ENCODE measurements at regions not wholly inside any gene's neighbourhood (a gene's known extent, or its start where the extent isn't known, plus 50 kb on each side); places are given as distances from the start of the nearest gene placed in this dataset.

DNA sequence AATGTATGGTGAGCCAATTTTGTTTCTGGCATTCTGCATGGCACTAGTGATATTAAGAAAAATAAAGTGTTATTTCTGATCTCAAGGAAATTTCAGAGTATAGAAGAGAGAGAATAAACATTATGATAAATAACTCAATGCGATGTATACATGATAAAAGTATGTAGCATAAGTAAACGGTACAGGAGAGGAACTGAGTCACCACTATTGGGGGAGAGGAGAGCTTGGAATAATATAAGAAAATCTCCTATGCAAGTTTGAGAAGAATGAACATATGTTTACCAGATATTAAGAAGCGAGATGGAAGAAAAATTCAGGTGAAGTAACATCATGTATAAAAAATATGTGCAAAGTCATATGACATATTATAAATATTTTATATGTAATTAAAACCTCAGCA, 1230.3 kb upstream of the CITED2 start:
- no peak for DNase-seq (ENCODE audit: low read depth)
- no peak for TF ChIP-seq CTCF (IDR thresholded peaks at IDR 0.05; ENCODE audit: control insufficient read depth, extremely low read depth, insufficient read depth)

DNA sequence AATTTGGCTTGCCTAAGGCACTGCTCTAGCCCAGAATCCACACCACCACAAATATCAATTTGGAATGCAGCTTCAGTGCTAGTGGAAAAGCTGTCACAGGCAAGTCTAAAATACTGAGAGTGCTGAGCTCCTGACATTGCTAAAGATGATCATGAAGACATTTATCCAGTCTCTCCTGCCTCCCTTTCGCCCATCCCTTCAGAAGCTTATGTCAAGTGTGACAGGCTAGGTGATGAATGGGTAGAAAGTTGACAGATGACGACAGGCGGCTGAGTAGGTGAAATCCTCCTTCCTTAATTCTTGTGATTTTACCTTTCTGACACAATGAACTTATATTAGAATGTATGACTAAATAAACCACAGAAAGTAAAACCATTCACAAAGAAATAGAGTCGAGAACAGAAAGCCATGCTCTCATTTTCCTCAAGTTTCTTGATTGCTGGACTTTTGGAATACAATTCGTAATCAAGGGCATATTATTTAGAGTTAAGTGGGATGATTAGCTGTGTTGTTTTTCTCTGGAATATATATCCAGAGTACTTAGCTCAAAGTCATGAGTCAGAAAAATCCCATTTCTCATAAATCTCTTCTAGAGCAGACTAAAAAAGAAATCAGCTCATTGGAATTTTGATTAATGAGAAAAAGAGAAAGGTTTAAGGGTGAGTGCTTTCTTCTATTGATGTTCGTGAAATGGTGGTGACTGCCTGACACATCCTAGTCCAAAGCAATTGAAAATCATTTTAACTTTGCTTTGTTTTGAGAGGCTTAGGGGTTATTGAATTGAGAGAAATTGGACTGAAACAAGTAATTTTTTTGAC, 1228.2 kb upstream of the CITED2 start:
- TF ChIP-seq CTCF (IDR thresholded peaks at IDR 0.05; ENCODE audit: control insufficient read depth, extremely low read depth, insufficient read depth), result no peak
- DNase-seq (ENCODE audit: low read depth), result no peak
- H3K4me3 ChIP-seq (ENCODE audit: low read depth, low read length), result no peak overlapping the region

More for the DNA sequence above, 1230.3 kb upstream of the CITED2 start:
- no peak overlapping the region for H3K4me3 ChIP-seq (ENCODE audit: low read depth, low read length)

DNA sequence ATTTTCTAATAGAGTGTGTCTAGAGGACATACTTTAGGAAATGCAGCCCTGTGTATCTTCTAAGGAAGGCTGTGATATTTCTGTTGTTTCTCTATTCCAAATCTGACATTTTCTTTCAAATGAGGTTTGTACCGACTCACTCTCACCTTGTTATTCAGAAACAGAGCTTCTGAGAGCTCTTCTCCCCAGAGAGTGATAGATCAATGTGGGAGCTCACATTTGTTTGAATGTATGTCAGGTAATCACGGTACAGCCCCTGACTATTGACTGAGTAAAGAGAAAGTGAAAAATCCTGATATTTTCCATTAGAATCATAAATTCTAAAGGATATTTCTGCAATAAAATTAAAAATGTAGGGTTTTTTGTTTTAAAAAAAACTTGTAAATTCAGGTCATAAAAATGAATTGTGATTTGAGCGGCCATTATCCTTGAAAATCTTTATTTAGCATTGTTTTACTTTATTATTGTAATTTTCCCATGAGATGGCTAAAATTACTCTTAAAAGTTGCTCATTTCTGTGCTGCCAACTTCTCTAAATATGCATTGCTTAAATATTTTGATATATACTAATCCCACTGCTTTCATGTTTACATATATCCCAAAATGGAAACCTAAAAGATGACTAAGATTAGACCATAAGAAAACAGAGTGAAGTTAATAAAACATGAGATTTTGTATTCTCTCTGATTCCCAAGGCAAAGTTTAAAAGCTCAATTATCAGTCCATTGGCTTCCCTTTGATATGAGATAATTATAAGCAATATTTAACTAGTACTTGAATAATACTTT, 1226.8 kb upstream of the CITED2 start:
- no peak for DNase-seq (ENCODE audit: low read depth)
- no peak overlapping the region for H3K4me3 ChIP-seq (ENCODE audit: low read depth, low read length)
- no peak for TF ChIP-seq CTCF (IDR thresholded peaks at IDR 0.05; ENCODE audit: control insufficient read depth, extremely low read depth, insufficient read depth)

GRCh38 chr6:140599916-140600315, 1225.5 kb upstream of the CITED2 start:
- no peak for DNase-seq (ENCODE audit: low read depth)

GRCh38 chr6:140597181-140597580, 1222.7 kb upstream of the CITED2 start:
- no peak for DNase-seq (ENCODE audit: low read depth)
- H3K4me3 ChIP-seq (ENCODE audit: low read depth, low read length), result no peak overlapping the region
- TF ChIP-seq CTCF (IDR thresholded peaks at IDR 0.05; ENCODE audit: control insufficient read depth, extremely low read depth, insufficient read depth), result no peak

More at GRCh38 chr6:140599916-140600315, 1225.5 kb upstream of the CITED2 start:
- no peak for TF ChIP-seq CTCF (IDR thresholded peaks at IDR 0.05; ENCODE audit: control insufficient read depth, extremely low read depth, insufficient read depth)
- no peak overlapping the region for H3K4me3 ChIP-seq (ENCODE audit: low read depth, low read length)

DNA sequence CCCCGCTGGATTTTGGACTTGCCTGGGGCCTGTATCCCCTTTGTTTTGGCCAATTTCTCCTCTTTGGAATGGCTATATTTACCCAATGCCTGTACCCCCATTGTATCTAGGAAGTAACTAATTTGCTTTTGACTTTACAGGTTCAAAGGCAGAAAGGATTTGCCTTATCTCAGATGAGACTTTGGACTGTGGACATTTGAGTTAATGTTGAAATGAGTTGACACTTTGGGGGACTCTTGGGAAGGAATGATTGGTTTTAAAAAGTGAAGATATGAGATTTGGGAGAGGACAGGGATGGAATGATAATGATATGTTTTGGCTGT, 1220.3 kb upstream of the CITED2 start:
- DNase-seq (ENCODE audit: low read depth), result no peak
- no peak for TF ChIP-seq CTCF (IDR thresholded peaks at IDR 0.05; ENCODE audit: control insufficient read depth, extremely low read depth, insufficient read depth)
- no peak overlapping the region for H3K4me3 ChIP-seq (ENCODE audit: low read depth, low read length)
